ENCODE measurements at regions not wholly inside any gene's neighbourhood (a gene's known extent, or its start where the extent isn't known, plus 50 kb on each side); places are given as distances from the start of the nearest gene placed in this dataset.

DNA sequence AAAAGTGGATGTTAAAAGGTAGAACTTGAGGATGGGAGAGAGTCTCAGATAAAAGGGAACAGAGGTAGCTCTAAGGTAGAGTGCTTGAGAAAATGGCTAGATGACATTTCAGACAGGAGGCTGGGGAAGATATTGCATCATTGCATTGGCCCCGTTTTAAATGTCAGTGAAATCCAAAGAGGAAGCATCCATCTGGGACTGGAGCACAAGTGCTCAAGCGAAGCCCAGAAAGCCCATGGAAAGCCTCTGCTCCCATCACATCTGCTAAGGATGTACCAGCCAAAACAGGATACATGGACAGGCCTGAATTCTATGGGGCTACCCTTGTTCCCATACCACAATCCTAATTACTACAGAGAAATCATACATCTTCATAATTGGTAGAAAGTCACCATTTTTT is 581.5 kb upstream of the TMEM132C start:
- DNase-seq (ENCODE audit: insufficient read length, low spot score) (no peak), FAIRE-seq (no peak)
- TF ChIP-seq, protein P1, sequence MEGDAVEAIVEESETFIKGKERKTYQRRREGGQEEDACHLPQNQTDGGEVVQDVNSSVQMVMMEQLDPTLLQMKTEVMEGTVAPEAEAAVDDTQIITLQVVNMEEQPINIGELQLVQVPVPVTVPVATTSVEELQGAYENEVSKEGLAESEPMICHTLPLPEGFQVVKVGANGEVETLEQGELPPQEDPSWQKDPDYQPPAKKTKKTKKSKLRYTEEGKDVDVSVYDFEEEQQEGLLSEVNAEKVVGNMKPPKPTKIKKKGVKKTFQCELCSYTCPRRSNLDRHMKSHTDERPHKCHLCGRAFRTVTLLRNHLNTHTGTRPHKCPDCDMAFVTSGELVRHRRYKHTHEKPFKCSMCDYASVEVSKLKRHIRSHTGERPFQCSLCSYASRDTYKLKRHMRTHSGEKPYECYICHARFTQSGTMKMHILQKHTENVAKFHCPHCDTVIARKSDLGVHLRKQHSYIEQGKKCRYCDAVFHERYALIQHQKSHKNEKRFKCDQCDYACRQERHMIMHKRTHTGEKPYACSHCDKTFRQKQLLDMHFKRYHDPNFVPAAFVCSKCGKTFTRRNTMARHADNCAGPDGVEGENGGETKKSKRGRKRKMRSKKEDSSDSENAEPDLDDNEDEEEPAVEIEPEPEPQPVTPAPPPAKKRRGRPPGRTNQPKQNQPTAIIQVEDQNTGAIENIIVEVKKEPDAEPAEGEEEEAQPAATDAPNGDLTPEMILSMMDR (IDR thresholded peaks at IDR 0.05; ENCODE audit: insufficient read depth, missing control alignments): no peak

- DNase-seq (ENCODE audit: insufficient read length, low spot score) (no peak), FAIRE-seq (no peak)
- TF ChIP-seq, protein P1 (IDR thresholded peaks at IDR 0.05; ENCODE audit: insufficient read depth, missing control alignments): no peak
These were observed 581.0 kb upstream of the TMEM132C start for GRCh38 chr12:127685931-127686330.

- FAIRE-seq (no peak), DNase-seq (ENCODE audit: insufficient read length, low spot score) (no peak)
- TF ChIP-seq, protein P1 (IDR thresholded peaks at IDR 0.05; ENCODE audit: insufficient read depth, missing control alignments): no peak
These were observed 579.8 kb upstream of the TMEM132C start for GRCh38 chr12:127687181-127687580.

GRCh38 chr12:127688906-127689428 is 578.0 kb upstream of the TMEM132C start:
- DNase-seq (ENCODE audit: insufficient read length, low spot score): no peak
- TF ChIP-seq, protein P1 (IDR thresholded peaks at IDR 0.05; ENCODE audit: insufficient read depth, missing control alignments): no peak
- FAIRE-seq: no peak

GRCh38 chr12:127690161-127690560 is 576.8 kb upstream of the TMEM132C start:
- TF ChIP-seq, protein P1 (IDR thresholded peaks at IDR 0.05; ENCODE audit: insufficient read depth, missing control alignments): no peak
- no peak for DNase-seq (ENCODE audit: insufficient read length, low spot score)
- no peak for FAIRE-seq

GRCh38 chr12:127696963-127697362 is 570.0 kb upstream of the TMEM132C start:
- peak; percentile 55 for FAIRE-seq
- TF ChIP-seq, protein P1 (IDR thresholded peaks at IDR 0.05; ENCODE audit: insufficient read depth, missing control alignments): no peak

GRCh38 chr12:127703026-127703425 is 563.9 kb upstream of the TMEM132C start:
- TF ChIP-seq, protein P1 (IDR thresholded peaks at IDR 0.05; ENCODE audit: insufficient read depth, missing control alignments): no peak
- no peak for FAIRE-seq
- DNase-seq (ENCODE audit: insufficient read length, low spot score): no peak

More at GRCh38 chr12:127696963-127697362, 570.0 kb upstream of the TMEM132C start:
- no peak for DNase-seq (ENCODE audit: insufficient read length, low spot score)
